ENCODE measurements at regions not wholly inside any gene's neighbourhood (a gene's known extent, or its start where the extent isn't known, plus 50 kb on each side); places are given as distances from the start of the nearest gene placed in this dataset.

- DNase-seq, result peak; percentile 42
Observed at GRCh38 chr1:181142096-181142958, 53.8 kb downstream of the IER5 start.

- DNase-seq, result no peak
Observed at GRCh38 chr1:181143102-181143859, 54.8 kb downstream of the IER5 start.

GRCh38 chr1:181144238-181144637, 55.7 kb downstream of the IER5 start:
- DNase-seq, result no peak

- no peak for DNase-seq
Observed at GRCh38 chr1:181148636-181149035, 60.1 kb downstream of the IER5 start.

GRCh38 chr1:181149326-181150125, 61.0 kb downstream of the IER5 start:
- DNase-seq, result no peak

GRCh38 chr1:181150273-181150672, 61.8 kb downstream of the IER5 start:
- no peak for DNase-seq

GRCh38 chr1:181150842-181151241, 62.3 kb downstream of the IER5 start:
- DNase-seq, result no peak

GRCh38 chr1:181151378-181152326, 63.2 kb downstream of the IER5 start:
- DNase-seq, result no peak

GRCh38 chr1:181152892-181153633, 64.6 kb downstream of the IER5 start:
- no peak for DNase-seq

GRCh38 chr1:181153634-181153961, 65.1 kb downstream of the IER5 start:
- no peak for DNase-seq

GRCh38 chr1:181155339-181155738, 66.8 kb downstream of the IER5 start:
- no peak for DNase-seq

- DNase-seq, result no peak
Observed at GRCh38 chr1:181159451-181160140, 71.1 kb downstream of the IER5 start.

GRCh38 chr1:181160322-181160721, 71.8 kb downstream of the IER5 start:
- DNase-seq, result no peak

- no peak for DNase-seq
Observed at GRCh38 chr1:181160998-181161870, 72.7 kb downstream of the IER5 start.

GRCh38 chr1:181163662-181164061, 75.2 kb downstream of the IER5 start:
- no peak for DNase-seq

- peak; percentile 26 for DNase-seq
Observed at GRCh38 chr1:181166377-181167196, 78.1 kb downstream of the IER5 start.

- DNase-seq, result no peak
Observed at GRCh38 chr1:181169281-181169865, 80.9 kb downstream of the IER5 start.

GRCh38 chr1:181170194-181170593, 81.7 kb downstream of the IER5 start:
- DNase-seq, result no peak

GRCh38 chr1:181172082-181172481, 83.6 kb downstream of the IER5 start:
- no peak for DNase-seq

Data from NCI-H2029 treated with DMSO at 0.1 percent for 48 hours (cell line).